Omental fat pad (tissue), 3 donors: ENCODE measurements at regions not wholly inside any gene's neighbourhood (a gene's known extent, or its start where the extent isn't known, plus 50 kb on each side); places are given as distances from the start of the nearest gene placed in this dataset.

Source experiments
- ATAC-seq: fragments of 150-250 bp; one replicate; pipeline ENCODE4 v1.9.1; 2016; ENCODE audit warnings: mild to moderate bottlenecking, moderate library complexity; ENCODE audit not compliant: low FRiP score
- DNase-seq: peaks from one replicate; pipeline ENCODE4 v3.0.0-alpha.2; 2019; ENCODE audit warnings: low spot score
- TF ChIP-seq, protein P1 (sequence below), 3 donors: fragments of 450-650 bp; IDR thresholded peaks; one replicate each; pipeline ENCODE4 v1.5.1; 2016 to 2017; ENCODE audit warnings: antibody characterized with exemption in 3 of 3, mild to moderate bottlenecking in 3 of 3, moderate library complexity in 2 of 3

GRCh38 chr10:111425459-111425858 is 348.6 kb downstream of the ADRA2A start:
- ATAC-seq (no peak), DNase-seq (no peak)
- TF ChIP-seq, protein P1, sequence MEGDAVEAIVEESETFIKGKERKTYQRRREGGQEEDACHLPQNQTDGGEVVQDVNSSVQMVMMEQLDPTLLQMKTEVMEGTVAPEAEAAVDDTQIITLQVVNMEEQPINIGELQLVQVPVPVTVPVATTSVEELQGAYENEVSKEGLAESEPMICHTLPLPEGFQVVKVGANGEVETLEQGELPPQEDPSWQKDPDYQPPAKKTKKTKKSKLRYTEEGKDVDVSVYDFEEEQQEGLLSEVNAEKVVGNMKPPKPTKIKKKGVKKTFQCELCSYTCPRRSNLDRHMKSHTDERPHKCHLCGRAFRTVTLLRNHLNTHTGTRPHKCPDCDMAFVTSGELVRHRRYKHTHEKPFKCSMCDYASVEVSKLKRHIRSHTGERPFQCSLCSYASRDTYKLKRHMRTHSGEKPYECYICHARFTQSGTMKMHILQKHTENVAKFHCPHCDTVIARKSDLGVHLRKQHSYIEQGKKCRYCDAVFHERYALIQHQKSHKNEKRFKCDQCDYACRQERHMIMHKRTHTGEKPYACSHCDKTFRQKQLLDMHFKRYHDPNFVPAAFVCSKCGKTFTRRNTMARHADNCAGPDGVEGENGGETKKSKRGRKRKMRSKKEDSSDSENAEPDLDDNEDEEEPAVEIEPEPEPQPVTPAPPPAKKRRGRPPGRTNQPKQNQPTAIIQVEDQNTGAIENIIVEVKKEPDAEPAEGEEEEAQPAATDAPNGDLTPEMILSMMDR (IDR thresholded peaks at IDR 0.05), result no peak

DNA sequence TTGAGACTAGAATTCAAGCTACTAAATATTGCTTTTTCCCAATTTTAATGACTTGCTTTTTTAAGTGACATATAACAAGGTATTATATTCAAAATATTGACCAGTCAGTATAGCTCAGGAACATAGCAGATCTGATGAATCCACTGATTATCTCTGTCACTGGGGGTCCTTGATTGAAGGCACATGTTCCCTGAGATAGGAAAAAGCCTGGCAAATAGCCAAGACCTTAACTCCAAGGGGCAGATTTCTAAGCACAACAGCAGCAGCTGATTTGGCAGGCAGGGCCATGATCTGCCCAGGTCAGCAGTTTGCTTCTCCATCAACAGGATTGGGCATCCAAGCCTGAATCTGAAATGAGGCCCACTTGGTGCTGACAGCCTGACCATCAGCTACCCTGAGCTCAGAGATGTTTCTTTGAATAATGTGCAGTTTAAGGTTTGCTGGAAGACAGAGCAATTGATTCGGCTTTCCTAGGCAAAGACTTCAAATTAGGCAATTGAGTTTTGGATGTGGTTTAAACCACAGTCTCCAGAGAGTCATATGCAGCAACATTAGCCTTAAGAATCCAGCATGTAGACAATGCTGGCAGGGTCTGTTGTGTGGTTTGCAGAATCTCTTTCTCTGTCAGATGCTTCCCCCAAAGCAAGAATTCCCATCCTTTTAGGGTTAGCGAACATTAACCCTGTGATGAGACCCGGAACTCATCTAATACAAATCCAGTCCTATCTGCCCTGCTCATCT is 352.6 kb downstream of the ADRA2A start:
- no peak for ATAC-seq
- TF ChIP-seq, protein P1 (IDR thresholded peaks at IDR 0.05), result no peak
- DNase-seq, result no peak

DNA sequence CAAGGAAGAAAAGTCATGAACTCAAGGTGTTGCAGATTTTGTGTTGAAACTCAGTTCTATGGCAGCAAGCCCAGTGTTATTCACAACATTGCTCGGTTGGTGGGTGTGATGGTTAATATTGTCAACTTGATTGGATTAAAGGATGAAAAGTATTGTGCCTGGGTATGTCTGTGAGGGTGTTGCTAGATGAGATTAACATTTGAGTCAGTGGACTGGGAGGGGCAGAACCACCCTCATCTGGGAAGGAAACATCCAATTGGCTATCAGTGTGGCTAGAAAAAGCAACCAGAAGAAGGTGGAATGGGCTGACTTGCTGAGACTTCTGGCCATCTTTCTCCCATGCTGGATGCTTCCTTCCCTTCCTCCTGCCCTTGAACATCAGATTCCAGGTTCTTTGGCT is 353.2 kb downstream of the ADRA2A start:
- TF ChIP-seq, protein P1 (IDR thresholded peaks at IDR 0.05), result no peak
- ATAC-seq (no peak), DNase-seq (no peak)

- TF ChIP-seq, protein P1 (IDR thresholded peaks at IDR 0.05), result no peak
- DNase-seq (no peak), ATAC-seq (no peak)
Observed at GRCh38 chr10:111432588-111432987, 355.8 kb downstream of the ADRA2A start.

DNA sequence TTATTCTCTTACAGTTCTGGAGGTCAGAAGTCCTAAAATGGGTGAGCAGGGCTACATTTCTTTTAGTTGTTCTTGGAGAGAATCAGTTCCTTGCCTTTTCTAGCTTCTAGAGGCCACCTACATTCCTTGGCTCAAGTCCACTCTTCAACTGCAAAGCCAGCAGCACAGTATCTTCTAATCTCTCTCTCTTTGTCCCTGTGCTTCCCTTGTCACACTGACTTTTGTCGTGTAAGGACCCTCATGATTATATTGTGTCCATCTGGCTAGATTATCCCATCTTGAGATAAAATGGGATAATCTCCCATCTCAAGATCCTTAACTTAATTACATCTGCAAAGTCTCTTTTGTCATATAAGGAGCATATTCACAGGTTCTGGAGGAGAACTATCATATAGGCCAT is 359.0 kb downstream of the ADRA2A start:
- TF ChIP-seq, protein P1 (IDR thresholded peaks at IDR 0.05), result no peak
- no peak for ATAC-seq
- DNase-seq, result no peak

GRCh38 chr10:111439034-111439842 is 362.4 kb downstream of the ADRA2A start:
- TF ChIP-seq, protein P1 (IDR thresholded peaks at IDR 0.05), result no peak
- DNase-seq, result no peak
- no peak for ATAC-seq
